Gastroesophageal sphincter (tissue), 3 donors: ENCODE measurements at regions not wholly inside any gene's neighbourhood (a gene's known extent, or its start where the extent isn't known, plus 50 kb on each side); places are given as distances from the start of the nearest gene placed in this dataset.

ENCODE experiments used
- POLR2AphosphoS5 ChIP-seq: sonication (generic); formaldehyde crosslinking; IDR thresholded peaks from one replicate; pipeline ENCODE4 v1.6.1; 2017; ENCODE audit warnings: antibody characterized with exemption
- TF ChIP-seq, protein P1 (sequence below), 4 experiments: fragments of 200-600 bp in 2 of 4; fragments of 450-650 bp in 2 of 4; sonication (generic) in 1 of 4; IDR thresholded peaks; one replicate each; pipeline ENCODE4 v1.5.1; 2017 to 2019; ENCODE audit warnings: antibody characterized with exemption in 4 of 4, mild to moderate bottlenecking in 2 of 4, moderate library complexity in 2 of 4

DNA sequence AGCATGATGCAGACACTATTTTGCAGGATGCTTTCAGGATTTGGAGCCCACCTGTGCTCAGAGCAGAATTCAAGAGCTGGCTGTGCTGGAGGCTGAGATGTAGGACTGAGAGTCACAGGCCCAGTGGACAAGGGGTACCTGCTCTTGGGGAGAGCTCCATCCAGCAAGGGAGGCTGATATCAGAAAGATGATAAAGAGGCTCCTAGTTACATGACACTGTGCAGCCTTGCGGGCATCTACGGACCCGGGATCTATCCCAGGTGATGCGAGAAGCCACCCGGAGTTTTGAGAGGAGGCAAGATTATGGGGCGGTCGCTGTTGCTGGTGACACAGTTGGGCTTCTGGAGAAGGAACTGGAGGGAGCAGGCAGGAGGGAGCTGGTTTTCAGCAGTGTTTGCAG is 579.0 kb downstream of the TBC1D22A start:
- TF ChIP-seq, protein P1, sequence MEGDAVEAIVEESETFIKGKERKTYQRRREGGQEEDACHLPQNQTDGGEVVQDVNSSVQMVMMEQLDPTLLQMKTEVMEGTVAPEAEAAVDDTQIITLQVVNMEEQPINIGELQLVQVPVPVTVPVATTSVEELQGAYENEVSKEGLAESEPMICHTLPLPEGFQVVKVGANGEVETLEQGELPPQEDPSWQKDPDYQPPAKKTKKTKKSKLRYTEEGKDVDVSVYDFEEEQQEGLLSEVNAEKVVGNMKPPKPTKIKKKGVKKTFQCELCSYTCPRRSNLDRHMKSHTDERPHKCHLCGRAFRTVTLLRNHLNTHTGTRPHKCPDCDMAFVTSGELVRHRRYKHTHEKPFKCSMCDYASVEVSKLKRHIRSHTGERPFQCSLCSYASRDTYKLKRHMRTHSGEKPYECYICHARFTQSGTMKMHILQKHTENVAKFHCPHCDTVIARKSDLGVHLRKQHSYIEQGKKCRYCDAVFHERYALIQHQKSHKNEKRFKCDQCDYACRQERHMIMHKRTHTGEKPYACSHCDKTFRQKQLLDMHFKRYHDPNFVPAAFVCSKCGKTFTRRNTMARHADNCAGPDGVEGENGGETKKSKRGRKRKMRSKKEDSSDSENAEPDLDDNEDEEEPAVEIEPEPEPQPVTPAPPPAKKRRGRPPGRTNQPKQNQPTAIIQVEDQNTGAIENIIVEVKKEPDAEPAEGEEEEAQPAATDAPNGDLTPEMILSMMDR (IDR thresholded peaks at IDR 0.05), result no peak
- no peak for TF ChIP-seq POLR2AphosphoS5
